Renal cortical epithelial cell (primary cell): ENCODE measurements at regions not wholly inside any gene's neighbourhood (a gene's known extent, or its start where the extent isn't known, plus 50 kb on each side); places are given as distances from the start of the nearest gene placed in this dataset.
"Not testable (repeated sequence)": the region's sequence is repeated elsewhere in the genome, so short reads cannot be mapped to it uniquely, and the experiment has no call there.

Source experiments
- DNase-seq: peaks from one replicate; pipeline ENCODE4 v3.0.0-alpha.2; 2011; ENCODE audit warnings: low read depth

DNA sequence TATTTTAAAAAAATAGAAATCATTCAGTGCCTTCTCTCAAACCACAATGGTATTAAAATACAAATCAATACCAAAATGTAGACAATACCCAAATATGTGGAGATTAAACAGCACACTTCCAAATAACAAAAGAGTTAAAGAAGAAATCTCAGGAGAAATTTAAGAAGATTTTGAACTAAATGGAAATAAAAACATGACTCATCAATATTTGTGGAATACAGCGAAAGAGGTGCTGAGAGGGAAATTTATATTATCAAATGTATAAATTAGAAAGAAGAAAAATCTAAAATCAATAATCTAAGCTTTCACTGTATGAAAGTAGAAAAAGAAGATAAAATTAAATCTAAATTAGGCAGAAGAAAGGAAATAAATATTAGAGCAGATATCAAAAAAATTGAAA, 233.1 kb downstream of the RPIA start:
- no peak for DNase-seq

DNA sequence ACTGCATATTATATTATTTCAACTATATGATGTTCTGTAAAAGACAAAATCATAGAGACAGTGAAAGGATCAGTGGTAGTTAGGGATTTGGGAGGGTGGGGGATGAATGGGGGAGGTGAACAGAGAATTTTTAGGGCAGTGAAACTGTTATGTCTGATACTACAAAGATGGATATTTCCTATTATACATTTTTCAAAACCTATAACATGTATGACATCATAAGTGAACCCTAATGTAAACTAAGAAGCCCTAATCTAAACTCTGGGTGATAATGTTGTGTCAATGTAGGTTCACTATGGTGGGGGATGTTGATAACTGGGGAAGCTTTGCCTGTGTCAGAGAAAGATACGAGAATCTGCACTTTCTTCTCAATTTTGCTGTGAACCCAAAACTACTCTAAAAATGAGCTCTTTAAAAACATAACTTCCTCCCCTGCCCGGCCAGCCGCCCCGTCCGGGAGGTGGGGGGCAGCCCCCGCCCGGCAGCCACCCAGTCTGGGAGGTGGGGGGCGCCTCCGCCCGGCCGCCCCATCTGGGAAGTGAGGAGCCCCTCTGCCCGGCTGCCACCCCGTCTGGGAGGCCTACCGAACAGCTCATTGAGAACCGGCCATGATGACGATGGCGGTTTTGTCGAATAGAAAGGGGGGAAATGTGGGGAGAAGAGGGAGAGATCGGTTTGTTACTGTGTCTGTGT, 234.4 kb downstream of the RPIA start:
- no peak for DNase-seq

DNA sequence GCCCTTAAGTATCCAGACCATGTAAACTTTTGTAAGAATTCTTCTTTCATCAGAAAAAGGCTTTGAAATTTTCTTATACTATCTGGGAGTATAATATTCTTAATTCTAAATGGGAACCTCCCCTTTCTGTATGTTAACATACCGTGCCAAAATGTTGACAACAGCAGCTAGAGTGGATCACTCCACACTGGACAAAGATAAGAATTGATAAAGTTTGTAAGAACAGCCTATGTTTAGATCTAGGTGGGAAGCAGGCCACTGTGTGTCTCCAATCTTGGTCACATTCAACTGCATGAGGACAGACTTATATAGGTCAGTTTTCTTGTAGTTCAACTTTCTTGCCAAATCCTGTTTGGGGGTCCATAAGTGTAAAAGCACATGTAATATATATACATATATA, 235.7 kb downstream of the RPIA start:
- DNase-seq = no peak

DNA sequence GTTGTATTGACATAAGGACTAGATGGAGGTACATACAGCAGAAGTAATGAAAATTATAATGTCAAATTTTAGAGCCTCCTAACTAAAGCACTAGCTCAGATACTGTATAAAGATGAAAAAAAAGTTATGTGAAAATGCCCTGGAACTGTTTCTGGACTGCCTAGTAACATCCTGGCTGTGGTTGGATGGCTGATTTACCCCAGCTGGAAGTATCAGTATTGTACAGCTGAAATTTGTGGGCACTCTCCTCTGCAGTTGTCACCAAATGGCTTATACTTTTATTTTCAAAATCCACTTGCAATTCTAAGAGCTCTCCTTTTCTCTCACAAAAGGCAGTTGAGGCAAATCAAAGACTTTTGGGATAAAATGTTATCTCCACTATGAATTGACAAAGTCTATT, 239.2 kb downstream of the RPIA start:
- no peak for DNase-seq

DNA sequence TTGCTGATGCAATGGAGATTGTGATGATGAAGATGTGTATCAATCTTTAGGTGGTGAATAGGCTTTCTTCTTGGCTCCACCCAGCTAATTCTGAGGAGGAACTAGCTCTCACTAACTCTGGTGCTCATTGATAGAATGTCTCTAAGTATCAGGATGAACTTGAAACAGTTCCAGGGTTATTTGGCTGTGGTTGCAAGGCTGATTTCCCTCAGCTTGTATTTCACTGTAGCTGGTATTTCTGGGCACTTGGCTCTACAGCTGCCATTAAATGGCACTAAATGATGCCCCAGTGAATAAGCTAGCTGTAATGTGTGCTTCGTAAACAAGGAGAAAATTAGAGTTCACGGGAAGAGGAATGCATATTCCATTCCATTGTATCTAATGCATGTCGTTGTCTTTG, 241.2 kb downstream of the RPIA start:
- peak; percentile 49 for DNase-seq

DNA sequence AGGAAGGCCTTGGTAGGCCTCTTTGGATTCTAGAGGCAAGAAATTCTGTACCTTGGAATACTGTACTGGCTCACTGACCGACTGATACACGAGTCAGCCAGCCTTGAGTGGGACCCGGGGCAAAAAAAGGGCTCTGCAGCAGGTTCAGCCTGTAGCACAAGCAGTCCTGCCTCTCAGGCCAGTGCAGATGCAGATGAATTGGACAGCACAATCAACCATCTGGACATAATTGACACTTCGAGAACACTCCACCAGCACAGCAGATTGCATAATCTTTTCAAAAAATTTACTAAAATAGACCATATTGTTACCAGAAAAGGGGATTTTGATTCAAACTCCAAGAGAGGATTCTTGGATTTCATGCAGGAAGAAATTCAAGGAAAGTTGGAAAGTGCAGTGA, 241.6 kb downstream of the RPIA start:
- DNase-seq = no peak

DNA sequence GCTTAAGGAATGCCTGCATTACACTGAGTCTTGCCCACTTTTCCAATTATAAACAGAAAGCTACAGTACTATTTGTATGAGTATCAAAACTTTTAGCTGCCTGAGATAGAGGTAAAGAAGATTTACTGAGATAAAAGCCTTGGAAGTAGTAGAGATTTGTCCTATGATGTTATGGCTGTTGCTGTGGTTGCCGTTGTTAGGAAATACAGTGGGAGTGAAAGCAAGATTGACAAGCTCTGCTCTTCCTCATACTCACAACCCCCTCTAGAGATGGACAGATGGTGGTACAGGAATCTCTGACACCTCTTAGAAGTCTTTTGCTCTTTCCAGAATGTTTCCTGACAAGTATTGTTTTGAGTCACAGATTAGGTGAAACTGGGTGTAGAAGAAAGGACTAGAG, 242.5 kb downstream of the RPIA start:
- DNase-seq = peak; percentile 59

DNA sequence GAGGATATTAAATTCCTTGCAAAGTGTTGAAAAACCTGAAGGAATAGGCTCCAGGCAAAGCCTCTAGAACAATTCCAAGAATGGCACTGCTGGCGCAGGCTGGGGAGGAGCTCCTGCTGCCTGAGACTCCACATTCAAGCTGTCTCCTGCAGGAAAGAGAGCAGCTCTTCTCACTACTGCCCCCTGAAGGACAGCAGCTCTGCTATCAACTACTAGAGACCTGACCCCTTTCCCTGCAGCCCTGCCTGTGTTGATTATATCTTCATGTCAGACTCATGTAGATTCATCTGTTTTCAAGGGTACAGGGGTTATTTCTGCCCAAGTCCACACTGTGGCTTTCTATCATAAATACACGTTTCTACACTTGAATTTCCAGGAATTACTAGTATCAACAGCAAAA, 249.7 kb downstream of the RPIA start:
- peak; percentile 12 for DNase-seq

DNA sequence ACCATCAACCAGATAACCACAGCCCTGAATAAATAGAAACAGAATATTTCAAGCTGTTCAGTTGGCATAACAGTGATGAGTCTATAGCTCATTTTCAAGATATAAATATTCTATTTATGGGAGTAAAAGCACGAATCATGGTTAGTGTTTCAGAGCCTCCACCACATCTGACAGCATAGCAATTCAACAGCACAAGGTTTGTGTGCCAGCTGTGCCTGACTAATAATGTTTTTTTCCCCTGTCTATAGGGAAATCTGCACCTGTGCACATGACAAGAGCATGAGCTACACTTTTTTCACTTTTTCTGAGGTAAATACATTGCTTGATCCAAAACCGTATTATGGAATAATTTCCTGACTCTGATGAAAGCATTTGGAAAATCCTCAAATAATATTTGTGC, 251.3 kb downstream of the RPIA start:
- DNase-seq = no peak

DNA sequence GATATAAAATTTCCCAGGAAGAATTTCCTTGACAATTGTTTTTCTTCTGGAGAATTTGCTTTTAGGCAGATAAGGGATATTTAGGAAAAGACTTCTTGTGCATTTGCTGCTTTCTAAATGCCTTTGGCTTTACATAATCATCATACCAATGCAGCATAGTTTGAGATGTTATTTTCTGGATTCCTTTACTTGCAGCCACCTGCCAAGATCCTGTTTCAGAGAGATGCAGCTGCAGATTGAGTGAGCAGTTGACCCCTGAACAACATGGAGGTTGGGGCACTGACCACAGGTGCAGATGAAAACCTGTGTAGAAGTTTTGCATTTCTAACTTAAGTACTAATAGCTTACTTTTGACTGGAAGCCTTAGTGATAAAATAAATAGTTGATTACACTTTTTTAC, 257.9 kb downstream of the RPIA start:
- DNase-seq = no peak

DNA sequence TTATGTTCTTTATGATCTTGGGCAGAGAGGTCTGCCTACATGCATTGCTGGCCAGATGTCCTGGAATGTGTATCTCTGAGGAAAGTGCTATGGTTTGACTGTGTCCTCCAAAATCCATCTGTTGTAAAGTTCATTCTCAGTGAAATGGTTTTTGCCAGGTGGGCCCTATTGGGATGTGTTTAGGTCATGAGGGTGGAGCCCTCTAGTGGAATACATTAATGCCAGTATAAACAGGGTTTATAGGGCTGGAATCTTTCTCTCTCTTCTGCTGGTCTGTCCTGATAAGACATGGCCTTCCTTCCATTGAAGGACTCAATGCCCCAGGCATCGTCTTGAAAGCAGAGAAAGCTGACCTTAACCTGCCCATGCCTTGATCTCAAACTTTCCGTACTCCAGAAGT, 258.5 kb downstream of the RPIA start:
- peak; percentile 3 for DNase-seq

DNA sequence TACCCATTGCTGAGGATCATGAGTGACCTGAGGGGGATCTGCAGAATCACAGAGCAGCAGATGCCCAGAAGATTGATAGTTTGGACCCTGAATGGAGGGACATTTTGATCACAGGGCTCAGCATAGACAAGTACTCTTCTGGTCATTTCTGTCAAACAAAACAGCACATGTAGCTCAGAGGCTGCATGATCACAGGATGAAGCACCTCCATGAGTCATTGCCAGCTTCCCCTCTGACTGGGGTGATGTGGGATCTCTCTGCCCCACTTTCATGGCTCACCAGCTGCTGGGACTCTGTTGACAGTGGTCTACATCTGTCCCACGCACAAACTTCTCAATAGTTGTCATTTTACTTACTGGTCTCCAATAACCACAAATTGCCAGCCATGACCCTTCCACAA, 264.1 kb downstream of the RPIA start:
- no peak for DNase-seq

DNA sequence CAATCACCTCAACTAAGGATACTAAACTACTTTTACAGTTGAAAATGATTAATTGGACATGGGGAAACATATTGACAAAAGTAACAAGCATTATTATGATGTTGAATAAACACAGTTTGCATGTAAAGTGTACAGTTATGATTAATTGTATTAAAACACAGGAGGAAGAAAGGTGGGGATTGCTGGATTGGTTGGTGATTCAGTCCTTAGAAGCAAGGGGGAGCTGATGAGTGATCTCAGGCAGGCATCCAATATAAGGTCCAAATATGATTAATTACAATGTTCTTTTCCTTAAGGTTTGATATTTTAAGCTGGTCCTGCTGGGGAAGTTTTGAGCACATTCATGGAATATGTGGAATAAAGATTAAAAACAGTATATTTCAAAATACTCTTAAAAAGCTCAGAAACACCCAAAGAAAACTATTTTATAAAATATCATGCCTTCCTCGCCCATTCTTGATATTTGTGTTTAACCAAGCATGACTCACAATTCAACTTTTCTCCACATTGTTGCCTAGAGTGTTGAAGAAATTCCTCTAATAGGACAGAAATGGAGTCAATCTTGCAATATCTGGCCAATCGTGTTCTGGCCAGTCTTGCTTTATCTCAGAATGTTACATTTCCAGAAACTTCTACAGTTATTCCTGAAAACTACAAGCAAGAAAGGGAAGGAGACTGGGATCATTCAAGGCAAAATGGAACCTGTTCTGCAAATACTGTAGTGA, 268.2 kb downstream of the RPIA start:
- no peak for DNase-seq

DNA sequence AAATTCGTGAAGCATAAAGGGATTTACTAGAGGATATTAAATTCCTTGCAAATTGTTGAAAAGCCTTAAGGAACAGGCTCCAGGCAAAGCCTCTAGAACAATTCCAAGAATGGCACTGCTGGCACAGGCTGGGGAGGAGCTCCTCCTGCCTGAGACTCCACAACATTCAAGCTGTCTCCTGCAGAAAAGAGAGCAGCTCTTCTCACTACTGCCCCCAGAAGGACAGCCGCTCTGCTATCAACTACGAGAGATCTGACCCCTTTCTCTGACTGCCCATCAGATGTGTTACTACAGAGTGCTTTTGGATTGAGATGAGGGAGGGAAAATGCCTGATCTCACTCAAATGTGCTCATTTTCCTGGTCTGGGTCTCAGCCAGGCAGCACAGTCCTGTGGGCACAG, 269.9 kb downstream of the RPIA start:
- not testable (repeated sequence) for DNase-seq

DNA sequence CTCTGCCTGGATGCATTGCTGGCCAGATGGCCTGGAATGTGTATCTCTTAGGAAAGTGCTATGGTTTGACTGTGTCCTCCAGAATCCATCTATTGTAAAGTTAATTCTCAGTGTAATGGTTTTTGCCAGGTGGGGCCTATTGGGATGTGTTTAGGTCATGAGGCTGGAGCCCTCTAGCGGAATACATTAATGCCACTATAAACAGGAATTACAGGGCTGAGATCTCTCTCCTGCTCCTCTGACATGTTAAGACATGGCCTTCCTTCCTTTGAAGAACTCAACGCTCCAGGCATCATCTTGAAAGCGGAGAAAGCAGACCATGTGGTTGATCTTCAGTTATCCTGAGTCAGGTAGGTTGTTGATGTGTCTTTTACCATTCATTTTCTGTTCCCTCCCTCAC, 276.4 kb downstream of the RPIA start:
- no peak for DNase-seq

DNA sequence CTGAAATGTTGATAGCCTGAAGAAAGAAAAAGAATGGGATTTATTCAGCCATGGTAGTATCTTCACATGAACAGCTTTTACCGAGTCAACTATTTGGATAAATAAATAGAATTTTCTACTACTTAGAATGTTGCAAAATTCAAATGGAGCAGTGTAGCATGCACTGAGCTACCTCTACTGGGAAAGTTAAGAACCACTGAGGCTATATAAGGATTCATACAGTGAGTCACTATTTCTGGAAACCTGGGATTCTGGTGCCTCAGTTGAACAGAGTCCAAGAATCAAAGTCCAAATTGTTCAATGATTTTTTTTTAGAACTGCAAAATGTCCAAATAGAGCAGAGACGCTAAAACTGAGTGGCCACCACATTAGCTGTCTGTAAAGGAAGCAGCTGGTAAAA, 286.5 kb downstream of the RPIA start:
- DNase-seq = not testable (repeated sequence)

DNA sequence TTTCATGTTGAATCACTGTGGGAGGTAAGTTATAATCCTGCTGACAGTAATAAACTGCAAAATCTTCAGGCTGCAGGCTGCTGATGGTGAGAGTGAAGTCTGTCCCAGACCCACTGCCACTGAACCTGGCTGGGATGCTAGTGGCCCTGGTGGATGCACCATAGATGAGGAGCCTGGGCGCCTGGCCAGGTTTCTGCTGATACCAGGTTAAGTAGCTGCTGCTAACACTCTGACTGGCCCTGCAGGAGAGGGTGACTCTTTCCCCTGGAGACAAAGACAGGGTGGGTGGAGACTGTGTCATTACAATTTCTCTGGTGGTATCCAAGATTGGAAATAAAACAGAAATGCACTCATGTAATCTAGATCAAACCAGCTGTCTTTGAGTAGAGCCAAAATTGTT, 287.0 kb downstream of the RPIA start:
- DNase-seq = not testable (repeated sequence)

DNA sequence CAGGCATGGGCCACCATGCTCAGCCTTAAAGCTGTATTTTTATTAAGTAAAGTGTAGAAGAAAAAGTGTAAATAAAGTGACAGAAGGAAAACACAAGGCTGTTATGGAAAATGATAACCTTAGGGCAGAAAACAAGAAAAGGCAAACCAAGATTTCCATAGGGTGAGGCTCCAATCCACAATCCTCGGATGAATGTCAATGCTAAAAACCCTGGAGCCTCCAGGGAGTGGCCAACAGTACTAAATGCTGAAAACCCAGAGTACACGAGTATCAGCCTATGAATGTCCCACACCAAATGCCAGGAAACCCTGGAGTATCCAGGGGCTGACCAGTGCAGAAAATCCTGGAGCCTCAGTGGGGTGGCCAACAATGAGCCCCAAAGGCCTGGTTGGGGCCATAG, 292.6 kb downstream of the RPIA start:
- DNase-seq = not testable (repeated sequence)

DNA sequence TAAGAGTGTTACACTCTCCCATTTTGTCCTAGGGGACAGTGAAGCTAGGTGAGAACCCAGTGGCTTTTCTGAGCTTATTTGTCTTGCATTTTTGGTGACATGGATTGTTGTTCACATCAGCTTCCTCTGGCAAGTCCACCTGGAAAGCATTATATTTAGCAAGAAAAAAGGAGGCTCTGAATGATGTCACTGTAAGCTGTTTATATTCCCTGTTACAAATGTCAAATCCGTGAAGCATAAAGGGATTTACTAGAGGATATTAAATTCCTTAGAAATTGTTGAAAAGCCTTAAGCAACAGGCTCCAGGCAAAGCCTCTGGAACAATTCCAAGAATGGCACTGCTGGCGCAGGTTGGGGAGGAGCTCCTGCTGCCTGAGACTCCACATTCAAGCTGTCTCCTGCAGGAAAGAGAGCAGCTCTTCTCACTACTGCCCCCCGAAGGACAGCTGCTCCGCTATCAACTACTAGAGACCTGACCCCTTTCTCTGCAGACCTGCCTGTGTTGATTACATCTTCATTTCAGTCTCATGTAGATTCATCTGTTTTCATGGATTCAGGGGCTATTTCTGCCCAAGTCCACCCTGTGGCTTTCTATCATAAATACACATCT, 295.4 kb downstream of the RPIA start:
- DNase-seq = peak; percentile 8

DNA sequence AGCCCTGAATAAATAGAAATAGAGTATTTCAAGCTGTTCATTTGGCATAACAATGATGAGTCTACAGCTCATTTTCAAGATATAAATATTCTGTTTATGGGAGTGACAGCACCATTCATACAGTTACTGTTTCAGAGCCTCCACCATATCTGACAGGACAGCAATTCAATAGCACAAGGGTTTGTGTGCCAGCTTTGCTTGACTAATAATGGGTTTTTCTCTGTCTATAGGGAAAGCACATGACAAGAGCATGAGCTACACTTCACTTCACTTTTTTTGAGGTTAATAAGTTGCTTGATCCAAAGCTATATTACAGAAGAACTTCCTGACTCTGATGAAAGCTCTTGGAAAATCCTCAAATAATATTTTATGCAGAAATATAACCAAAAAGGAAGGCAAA, 297.1 kb downstream of the RPIA start:
- DNase-seq = not testable (repeated sequence)

DNA sequence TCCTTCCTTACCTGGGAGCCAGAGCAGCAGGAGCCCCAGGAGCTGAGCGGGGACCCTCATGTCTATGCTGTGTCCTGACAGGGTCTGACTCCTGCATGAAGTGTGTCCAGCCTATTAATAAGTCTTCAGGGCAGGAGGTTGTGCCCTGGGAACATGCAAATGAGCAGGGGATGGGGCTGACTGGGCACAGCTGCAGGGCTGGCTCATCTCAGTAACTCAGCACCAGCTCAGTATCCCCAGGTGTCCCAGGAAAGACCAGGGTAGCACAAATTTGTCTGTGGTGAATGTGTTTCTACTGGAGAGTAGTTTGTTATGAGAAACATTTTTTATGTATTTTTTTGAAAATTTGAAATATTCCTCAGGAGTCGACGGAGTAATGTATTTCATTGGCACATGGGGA, 301.3 kb downstream of the RPIA start:
- DNase-seq = not testable (repeated sequence)

DNA sequence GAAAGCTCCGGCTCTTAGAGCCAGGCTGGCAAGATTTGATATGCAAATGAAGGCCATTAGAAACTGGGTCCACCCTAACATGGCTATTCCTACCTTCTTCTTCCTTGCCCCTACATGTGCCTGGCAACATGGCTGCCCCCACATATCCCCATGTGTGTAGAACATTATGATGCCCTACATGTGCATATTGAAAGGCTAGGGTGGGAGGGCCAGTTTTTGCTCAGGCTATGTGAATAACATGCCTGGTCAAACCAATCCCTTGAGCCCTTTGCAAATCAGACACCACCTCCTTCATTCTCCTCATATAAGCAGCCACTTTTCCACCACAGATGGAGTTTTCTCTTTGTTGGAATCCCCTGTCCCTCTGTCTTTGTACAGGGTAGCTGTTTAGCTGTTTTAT, 303.4 kb downstream of the RPIA start:
- DNase-seq = not testable (repeated sequence)

DNA sequence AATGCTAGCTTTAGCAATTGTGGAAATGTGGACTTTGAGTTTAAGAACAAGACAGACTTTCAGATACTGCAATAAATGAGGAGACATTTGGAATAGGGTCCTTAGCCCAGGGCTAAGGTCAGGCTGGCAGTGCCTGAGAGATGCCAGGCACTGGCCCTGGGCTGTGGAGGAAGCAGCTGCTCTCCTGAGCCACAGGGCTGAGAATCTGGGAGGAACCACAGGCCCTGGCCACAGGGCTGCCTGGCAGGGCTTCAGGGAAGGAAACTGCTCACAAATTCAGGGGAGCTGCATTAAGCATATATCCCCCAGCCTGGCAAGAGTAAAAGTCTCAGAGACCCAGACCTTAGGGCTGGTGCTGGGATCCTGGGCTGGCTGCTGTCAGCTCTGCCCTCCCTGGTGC, 305.1 kb downstream of the RPIA start:
- DNase-seq = not testable (repeated sequence)
